Lung (tissue), 11 donors: ENCODE measurements at regions not wholly inside any gene's neighbourhood (a gene's known extent, or its start where the extent isn't known, plus 50 kb on each side); places are given as distances from the start of the nearest gene placed in this dataset.

ENCODE experiments used
- ATAC-seq: fragments of 200-7000 bp; cut with Tn5 transposase; one replicate; pipeline ENCODE4 v1.9.1; 2020; ENCODE audit warnings: moderate number of reproducible peaks; ENCODE audit not compliant: insufficient read depth, low FRiP score
- DNase-seq, 3 donors: peaks; one replicate each; pipeline ENCODE4 v3.0.0-alpha.2; 2013 to 2017
- H3K27ac ChIP-seq, 2 donors: one replicate each; pipeline ENCODE4 v1.5.1; 2013; ENCODE audit warnings: mild to moderate bottlenecking in 2 of 2, moderate library complexity in 2 of 2, control low read depth in 1 of 2, inconsistent platforms in 1 of 2, low read depth in 1 of 2, low read length in 1 of 2
- H3K27me3 ChIP-seq, 3 donors: one replicate each; pipeline ENCODE4 v1.5.1; 2013; ENCODE audit warnings: low read length in 2 of 3; ENCODE audit not compliant: control insufficient read depth in 3 of 3, insufficient read depth in 3 of 3
- H3K36me3 ChIP-seq, 4 donors: one replicate each; pipeline ENCODE4 v1.5.1; 2013; ENCODE audit warnings: low read length in 4 of 4, mild to moderate bottlenecking in 1 of 4, moderate library complexity in 1 of 4; ENCODE audit not compliant: control insufficient read depth in 4 of 4, insufficient read depth in 4 of 4
- H3K4me1 ChIP-seq, 5 donors: one replicate each; pipeline ENCODE4 v1.5.1; 2013; ENCODE audit warnings: low read length in 5 of 5, mild to moderate bottlenecking in 2 of 5, moderate library complexity in 1 of 5; ENCODE audit not compliant: control insufficient read depth in 5 of 5, insufficient read depth in 5 of 5
- H3K4me3 ChIP-seq: one replicate; pipeline ENCODE4 v1.5.1; 2013; ENCODE audit warnings: mild to moderate bottlenecking, control low read depth, moderate library complexity
- H3K9ac ChIP-seq, 2 donors: one replicate each; pipeline ENCODE4 v1.5.1; 2013; ENCODE audit warnings: low read length in 2 of 2, control low read depth in 1 of 2; ENCODE audit not compliant: insufficient read depth in 1 of 2
- H3K9me3 ChIP-seq, 4 donors: one replicate each; pipeline ENCODE4 v1.5.1; 2013; ENCODE audit warnings: low read length in 3 of 4, mild to moderate bottlenecking in 1 of 4, moderate library complexity in 1 of 4; ENCODE audit not compliant: control insufficient read depth in 4 of 4, insufficient read depth in 3 of 4
- CTCF ChIP-seq: IDR thresholded peaks from 2 replicates; pipeline ENCODE4 v1.5.1; 2012; ENCODE audit warnings: mild to moderate bottlenecking; ENCODE audit errors: control extremely low read depth, extremely low read depth
- WGBS, 2 donors: extraction: QIAGEN DNeasy Blood & Tissue Kit; methylation state at CpG; one replicate each; pipeline ENCODE4 v1.1.7; 2013; 5-methylcytosine and 5-hydroxymethylcytosine counted together
- donor health status: control.
- donor health status: control.
- donor health status: Bipolar disorder and iron deficiency.
- donor health status: healthy.
- donor health status: DM: yes; HTN: yes; CAD: no.

GRCh38 chrX:97858592-97858991 is 974.9 kb downstream of the RPA4 start:
- Histone ChIP-seq H3K4me3 (no peak overlapping the region), H3K27me3 (peaks cover 0 to 29% (median 8%) of the 10 kb centered on the region in 3 donors), H3K4me1 (no peaks in the 10 kb centered on the region), H3K27ac (no peak overlapping the region), H3K9me3 (no peaks in the 10 kb centered on the region), H3K36me3 (no peaks in the 10 kb centered on the region), H3K9ac (no peak overlapping the region)
- TF ChIP-seq CTCF = no peak
- no peak for ATAC-seq
- 69 to 93% methylated on average over 1 of the region's 1 CpG for WGBS, 2 donors
- DNase-seq = no peak

GRCh38 chrX:97860226-97860625 is 976.5 kb downstream of the RPA4 start:
- no peak for ATAC-seq
- no peaks in the 10 kb centered on the region for H3K36me3 ChIP-seq

GRCh38 chrX:97863261-97863660 is 979.6 kb downstream of the RPA4 start:
- H3K9ac ChIP-seq = no peak overlapping the region
- peaks cover 0 to 32% (median 11%) of the 10 kb centered on the region in 3 donors for H3K27me3 ChIP-seq
- no peak overlapping the region for H3K27ac ChIP-seq
- DNase-seq (no peak), ATAC-seq (no peak)
- no peaks in the 10 kb centered on the region for H3K4me1 ChIP-seq
- no peaks in the 10 kb centered on the region for H3K36me3 ChIP-seq
- WGBS, 2 donors = 59 to 81% methylated on average over 3 of the region's 3 CpGs
- no peaks in the 10 kb centered on the region for H3K9me3 ChIP-seq
- H3K4me3 ChIP-seq = no peak overlapping the region
- no peak for TF ChIP-seq CTCF

More at GRCh38 chrX:97860226-97860625, 976.5 kb downstream of the RPA4 start:
- TF ChIP-seq CTCF = no peak
- no peaks in the 10 kb centered on the region for H3K4me1 ChIP-seq
- no peak overlapping the region for H3K4me3 ChIP-seq
- H3K27ac ChIP-seq = no peak overlapping the region
- no peak for DNase-seq
- H3K9me3 ChIP-seq = no peaks in the 10 kb centered on the region
- H3K27me3 ChIP-seq = peaks cover 0 to 38% (median 10%) of the 10 kb centered on the region in 3 donors
- no peak overlapping the region for H3K9ac ChIP-seq
- 74 to 90% methylated on average over 1 of the region's 1 CpG for WGBS, 2 donors

- ATAC-seq = no peak
Measured at GRCh38 chrX:97867266-97867665, 983.6 kb downstream of the RPA4 start.

More at GRCh38 chrX:97867266-97867665, 983.6 kb downstream of the RPA4 start:
- TF ChIP-seq CTCF = no peak
- Histone ChIP-seq H3K4me1 (peaks cover 0 to 3% (median 0%) of the 10 kb centered on the region in 5 donors), H3K9ac (no peak overlapping the region), H3K4me3 (no peak overlapping the region), H3K9me3 (no peaks in the 10 kb centered on the region), H3K36me3 (no peaks in the 10 kb centered on the region), H3K27ac (no peak overlapping the region), H3K27me3 (peaks cover 0 to 21% (median 3%) of the 10 kb centered on the region in 3 donors)
- WGBS, 2 donors = 48% methylated on average over 2 of the region's 2 CpGs
- no peak for DNase-seq
